Fibroblast of lung (primary cell): ENCODE measurements at regions not wholly inside any gene's neighbourhood (a gene's known extent, or its start where the extent isn't known, plus 50 kb on each side); places are given as distances from the start of the nearest gene placed in this dataset.

Experiments used
- EZH2 ChIP-seq: IDR thresholded peaks from 2 replicates; pipeline ENCODE4 v1.5.1; 2012; ENCODE audit warnings: low read length, control low read depth, mild to moderate bottlenecking; ENCODE audit errors: missing control alignments
- TF ChIP-seq, protein P1 (sequence below), 2 donors: IDR thresholded peaks in 1 of 2; conservative IDR thresholded peaks in 1 of 2; 1 replicate in 1 of 2; 2 replicates in 1 of 2; pipeline ENCODE4 v1.5.1; 2011 to 2012; ENCODE audit warnings: low read length in 2 of 2, control low read depth in 1 of 2, inconsistent platforms in 1 of 2, low read depth in 1 of 2, mild to moderate bottlenecking in 1 of 2

DNA sequence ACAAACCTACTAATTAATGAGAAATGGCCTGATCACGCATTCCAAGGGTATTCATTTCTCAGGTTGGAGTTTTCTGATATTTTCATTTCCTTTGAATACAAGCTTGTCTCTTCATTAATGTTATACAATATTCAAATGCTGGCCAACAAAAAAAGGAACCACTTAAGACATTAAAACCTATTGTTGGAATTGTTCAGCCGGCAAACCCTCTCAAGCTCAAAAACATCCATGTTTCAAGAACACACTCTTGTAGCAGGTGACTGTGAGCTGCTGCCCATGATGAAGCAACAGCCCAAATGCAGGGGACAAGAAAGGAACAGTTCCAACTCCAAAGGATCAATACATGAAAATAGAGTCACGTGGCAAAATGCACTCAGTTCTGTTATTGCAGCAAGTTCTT lies 454.5 kb downstream of the BCL11A start:
- TF ChIP-seq, protein P1, sequence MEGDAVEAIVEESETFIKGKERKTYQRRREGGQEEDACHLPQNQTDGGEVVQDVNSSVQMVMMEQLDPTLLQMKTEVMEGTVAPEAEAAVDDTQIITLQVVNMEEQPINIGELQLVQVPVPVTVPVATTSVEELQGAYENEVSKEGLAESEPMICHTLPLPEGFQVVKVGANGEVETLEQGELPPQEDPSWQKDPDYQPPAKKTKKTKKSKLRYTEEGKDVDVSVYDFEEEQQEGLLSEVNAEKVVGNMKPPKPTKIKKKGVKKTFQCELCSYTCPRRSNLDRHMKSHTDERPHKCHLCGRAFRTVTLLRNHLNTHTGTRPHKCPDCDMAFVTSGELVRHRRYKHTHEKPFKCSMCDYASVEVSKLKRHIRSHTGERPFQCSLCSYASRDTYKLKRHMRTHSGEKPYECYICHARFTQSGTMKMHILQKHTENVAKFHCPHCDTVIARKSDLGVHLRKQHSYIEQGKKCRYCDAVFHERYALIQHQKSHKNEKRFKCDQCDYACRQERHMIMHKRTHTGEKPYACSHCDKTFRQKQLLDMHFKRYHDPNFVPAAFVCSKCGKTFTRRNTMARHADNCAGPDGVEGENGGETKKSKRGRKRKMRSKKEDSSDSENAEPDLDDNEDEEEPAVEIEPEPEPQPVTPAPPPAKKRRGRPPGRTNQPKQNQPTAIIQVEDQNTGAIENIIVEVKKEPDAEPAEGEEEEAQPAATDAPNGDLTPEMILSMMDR (conservative IDR thresholded peaks at IDR 0.05 in 1 of 2, IDR thresholded peaks at IDR 0.05 in 1 of 2; ENCODE audit: low read depth in 1 of 2, low read length in 2 of 2), result no peak
- no peak for TF ChIP-seq EZH2
